Colonic mucosa (tissue), 4 donors: ENCODE measurements at regions not wholly inside any gene's neighbourhood (a gene's known extent, or its start where the extent isn't known, plus 50 kb on each side); places are given as distances from the start of the nearest gene placed in this dataset.

ENCODE experiments used
- DNase-seq: peaks from one replicate; pipeline ENCODE4 v3.0.0-alpha.2; 2020
- H3K27ac ChIP-seq: fragments of 200-600 bp; one replicate; pipeline ENCODE4 v1.8.0; 2021
- H3K27me3 ChIP-seq: fragments of 200-600 bp; one replicate; pipeline ENCODE4 v1.8.0; 2021
- H3K36me3 ChIP-seq: fragments of 200-600 bp; one replicate; pipeline ENCODE4 v1.8.0; 2021
- H3K4me1 ChIP-seq: fragments of 200-600 bp; one replicate; pipeline ENCODE4 v1.8.0; 2021; ENCODE audit warnings: mild to moderate bottlenecking
- H3K4me3 ChIP-seq: fragments of 200-600 bp; one replicate; pipeline ENCODE4 v1.8.0; 2021
- H3K9ac ChIP-seq, 2 donors: one replicate each; pipeline ENCODE4 v1.7.0; 2013; ENCODE audit warnings: control low read depth in 2 of 2, low read depth in 2 of 2, low read length in 2 of 2
- H3K9me3 ChIP-seq: fragments of 200-600 bp; one replicate; pipeline ENCODE4 v1.8.0; 2021
- CTCF ChIP-seq: fragments of 200-600 bp; IDR thresholded peaks from one replicate; pipeline ENCODE4 v1.8.0; 2022; ENCODE audit warnings: antibody characterized with exemption, mild to moderate bottlenecking
- intact Hi-C: fragments of 100-400 bp; cut with DNase I; formaldehyde crosslinking; loops from one replicate; pipeline ENCODE4 v1.14.1; 2022
- donor health status: healthy.
- donor health status: DM: no; HTN: no; CAD: no.
- donor health status: DM: no; HTN: no; CAD: no.

- Histone ChIP-seq H3K4me1 (no peaks in the 10 kb centered on the region), H3K9ac (no peak overlapping the region), H3K4me3 (no peak overlapping the region), H3K27ac (no peak overlapping the region), H3K9me3 (no peaks in the 10 kb centered on the region), H3K27me3 (no peaks in the 10 kb centered on the region), H3K36me3 (no peaks in the 10 kb centered on the region)
- TF ChIP-seq CTCF, result no peak
- intact Hi-C loops, result no loop called here
- DNase-seq, result no peak
Observed at GRCh38 chr2:41622301-41622700, 425.5 kb upstream of the PKDCC start.

- H3K36me3 ChIP-seq, result no peaks in the 10 kb centered on the region
- H3K27me3 ChIP-seq, result no peaks in the 10 kb centered on the region
- no peaks in the 10 kb centered on the region for H3K9me3 ChIP-seq
- TF ChIP-seq CTCF, result no peak
- intact Hi-C loops, result no loop called here
- H3K4me3 ChIP-seq, result no peak overlapping the region
- no peak overlapping the region for H3K27ac ChIP-seq
- no peak overlapping the region for H3K9ac ChIP-seq
- DNase-seq, result no peak
- no peaks in the 10 kb centered on the region for H3K4me1 ChIP-seq
Observed at GRCh38 chr2:41626936-41627335, 420.9 kb upstream of the PKDCC start.

GRCh38 chr2:41634686-41635085 lies 413.1 kb upstream of the PKDCC start:
- H3K27ac ChIP-seq, result no peak overlapping the region
- H3K9ac ChIP-seq, result no peak overlapping the region
- H3K9me3 ChIP-seq, result no peaks in the 10 kb centered on the region
- TF ChIP-seq CTCF, result no peak
- DNase-seq, result no peak
- H3K4me1 ChIP-seq, result no peaks in the 10 kb centered on the region
- H3K4me3 ChIP-seq, result no peak overlapping the region
- no peaks in the 10 kb centered on the region for H3K36me3 ChIP-seq
- no peaks in the 10 kb centered on the region for H3K27me3 ChIP-seq
- intact Hi-C loops, result no loop called here

GRCh38 chr2:41644936-41645335 lies 402.9 kb upstream of the PKDCC start:
- Histone ChIP-seq H3K9me3 (no peaks in the 10 kb centered on the region), H3K4me1 (no peaks in the 10 kb centered on the region), H3K4me3 (no peak overlapping the region), H3K27ac (no peak overlapping the region), H3K27me3 (no peaks in the 10 kb centered on the region), H3K9ac (no peak overlapping the region), H3K36me3 (no peaks in the 10 kb centered on the region)
- intact Hi-C loops, result no loop called here
- no peak for DNase-seq
- no peak for TF ChIP-seq CTCF

GRCh38 chr2:41647468-41648050 lies 400.3 kb upstream of the PKDCC start:
- Histone ChIP-seq H3K9ac (no peak overlapping the region), H3K36me3 (no peaks in the 10 kb centered on the region), H3K4me3 (no peak overlapping the region), H3K27me3 (no peaks in the 10 kb centered on the region), H3K4me1 (no peaks in the 10 kb centered on the region), H3K27ac (no peak overlapping the region), H3K9me3 (no peaks in the 10 kb centered on the region)
- no peak for TF ChIP-seq CTCF
- DNase-seq, result no peak
- intact Hi-C loops, result no loop called here
